ENCODE measurements at regions not wholly inside any gene's neighbourhood (a gene's known extent, or its start where the extent isn't known, plus 50 kb on each side); places are given as distances from the start of the nearest gene placed in this dataset.

- TF ChIP-seq POLR2AphosphoS5 (IDR thresholded peaks at IDR 0.05) (no peak), POLR2A (IDR thresholded peaks at IDR 0.05) (no peak)
Measured at GRCh38 chr11:33942954-33943353, 51.1 kb upstream of the LMO2 start.
